ENCODE measurements at regions not wholly inside any gene's neighbourhood (a gene's known extent, or its start where the extent isn't known, plus 50 kb on each side); places are given as distances from the start of the nearest gene placed in this dataset.

DNA sequence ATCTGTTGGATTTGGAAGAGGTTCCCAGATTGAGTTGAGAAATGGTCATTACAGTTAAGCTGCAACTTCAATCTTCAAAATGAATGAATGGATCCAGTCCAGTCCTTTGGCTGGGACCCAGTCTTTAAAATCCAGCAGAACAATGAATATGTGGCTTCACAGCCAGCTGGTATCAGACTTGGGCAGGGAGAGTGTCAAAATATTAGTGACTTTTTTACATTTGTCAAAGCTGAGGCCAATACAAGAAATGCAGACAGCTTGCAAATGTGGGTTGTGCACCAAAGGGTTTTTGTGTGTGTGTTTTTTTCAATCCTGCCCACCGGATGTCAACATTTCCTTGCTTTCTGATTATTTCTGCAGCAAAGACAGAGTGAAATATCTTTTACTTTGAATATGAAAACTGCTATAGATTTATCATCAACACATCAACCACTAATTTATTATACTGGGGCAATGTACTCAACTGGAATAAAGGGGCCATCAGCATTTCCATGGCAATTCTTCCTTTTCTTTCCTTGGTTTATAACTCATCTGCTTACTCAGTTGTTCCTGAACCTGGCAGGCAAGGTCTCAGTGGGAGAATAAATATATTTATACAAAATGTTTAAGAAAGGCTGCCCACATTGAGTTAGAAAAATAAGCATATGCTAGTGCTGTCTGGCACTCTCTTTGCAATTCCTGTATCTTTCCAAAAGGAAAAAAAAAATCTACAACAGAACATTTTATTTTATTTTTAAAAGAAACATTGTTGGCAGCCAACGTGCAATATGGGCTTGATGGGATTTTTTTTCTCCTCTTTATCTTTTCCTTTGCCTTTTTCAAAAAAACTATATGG is 491.6 kb upstream of the C1orf87 start:
- intact Hi-C loops (cut with DNase I), result loop anchor here (10.0 kb wide), 1 partner anchor 480 kb away; no protein-coding TSS in a partner anchor
- Histone ChIP-seq H3K36me3 (no peaks in the 10 kb centered on the region), H3K27me3 (no peaks in the 10 kb centered on the region), H3K9me3 (no peaks in the 10 kb centered on the region), H3K4me3 (no peak overlapping the region), H3K27ac (peak overlapping the region; percentile 12 to 21), H3K4me1 (peaks cover 5 to 19% of the 10 kb centered on the region in 2 donors)
- no peak for DNase-seq (ENCODE audit: low spot score in 2 of 2)
- TF ChIP-seq, protein P1, sequence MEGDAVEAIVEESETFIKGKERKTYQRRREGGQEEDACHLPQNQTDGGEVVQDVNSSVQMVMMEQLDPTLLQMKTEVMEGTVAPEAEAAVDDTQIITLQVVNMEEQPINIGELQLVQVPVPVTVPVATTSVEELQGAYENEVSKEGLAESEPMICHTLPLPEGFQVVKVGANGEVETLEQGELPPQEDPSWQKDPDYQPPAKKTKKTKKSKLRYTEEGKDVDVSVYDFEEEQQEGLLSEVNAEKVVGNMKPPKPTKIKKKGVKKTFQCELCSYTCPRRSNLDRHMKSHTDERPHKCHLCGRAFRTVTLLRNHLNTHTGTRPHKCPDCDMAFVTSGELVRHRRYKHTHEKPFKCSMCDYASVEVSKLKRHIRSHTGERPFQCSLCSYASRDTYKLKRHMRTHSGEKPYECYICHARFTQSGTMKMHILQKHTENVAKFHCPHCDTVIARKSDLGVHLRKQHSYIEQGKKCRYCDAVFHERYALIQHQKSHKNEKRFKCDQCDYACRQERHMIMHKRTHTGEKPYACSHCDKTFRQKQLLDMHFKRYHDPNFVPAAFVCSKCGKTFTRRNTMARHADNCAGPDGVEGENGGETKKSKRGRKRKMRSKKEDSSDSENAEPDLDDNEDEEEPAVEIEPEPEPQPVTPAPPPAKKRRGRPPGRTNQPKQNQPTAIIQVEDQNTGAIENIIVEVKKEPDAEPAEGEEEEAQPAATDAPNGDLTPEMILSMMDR (IDR thresholded peaks at IDR 0.05), result no peak

DNA sequence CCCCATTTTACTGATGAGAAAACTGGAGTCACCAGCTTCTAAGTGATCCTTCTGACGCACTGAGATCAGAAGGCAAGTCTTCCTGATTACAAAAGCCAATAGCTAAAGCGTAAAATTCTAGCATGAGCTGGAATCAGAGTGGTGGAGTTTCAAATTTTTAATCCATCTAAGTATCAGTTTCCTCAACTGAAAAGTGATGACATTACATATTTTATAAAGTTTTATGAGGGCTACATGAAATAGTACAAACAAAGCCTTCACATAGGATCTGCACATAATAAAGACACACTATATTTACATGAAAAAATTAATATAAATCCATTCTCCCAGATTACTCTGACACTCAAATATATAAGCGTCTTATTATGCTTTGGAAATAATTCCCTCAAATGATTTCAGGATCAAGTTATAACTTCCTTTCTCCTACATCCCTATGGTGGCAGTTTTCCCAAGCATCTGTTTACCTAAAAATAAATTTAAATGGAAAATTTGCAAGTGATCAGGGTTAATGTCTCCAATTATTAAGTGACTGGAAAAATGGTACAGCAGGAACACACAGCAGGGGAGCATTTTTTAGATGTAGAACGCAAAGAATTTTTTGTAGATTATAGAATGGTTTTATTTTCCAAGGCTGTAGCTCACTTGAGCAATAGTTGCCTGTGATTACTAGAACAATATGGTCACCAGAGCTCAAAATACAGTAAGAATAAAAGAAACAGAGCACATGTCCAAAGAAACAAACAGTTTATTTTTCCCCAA is 490.4 kb upstream of the C1orf87 start:
- intact Hi-C loops (cut with DNase I), result loop anchor here (10.0 kb wide), 1 partner anchor 481 kb away; no protein-coding TSS in a partner anchor
- peaks cover 5 to 19% of the 10 kb centered on the region in 2 donors for H3K4me1 ChIP-seq
- H3K27me3 ChIP-seq, result no peaks in the 10 kb centered on the region
- TF ChIP-seq, protein P1 (IDR thresholded peaks at IDR 0.05), result no peak
- DNase-seq (ENCODE audit: low spot score in 2 of 2), result no peak
- H3K27ac ChIP-seq, result peak overlapping the region in 1 of 2 donors; percentile 21
- H3K4me3 ChIP-seq, result no peak overlapping the region
- H3K9me3 ChIP-seq, result no peaks in the 10 kb centered on the region
- H3K36me3 ChIP-seq, result no peaks in the 10 kb centered on the region

DNA sequence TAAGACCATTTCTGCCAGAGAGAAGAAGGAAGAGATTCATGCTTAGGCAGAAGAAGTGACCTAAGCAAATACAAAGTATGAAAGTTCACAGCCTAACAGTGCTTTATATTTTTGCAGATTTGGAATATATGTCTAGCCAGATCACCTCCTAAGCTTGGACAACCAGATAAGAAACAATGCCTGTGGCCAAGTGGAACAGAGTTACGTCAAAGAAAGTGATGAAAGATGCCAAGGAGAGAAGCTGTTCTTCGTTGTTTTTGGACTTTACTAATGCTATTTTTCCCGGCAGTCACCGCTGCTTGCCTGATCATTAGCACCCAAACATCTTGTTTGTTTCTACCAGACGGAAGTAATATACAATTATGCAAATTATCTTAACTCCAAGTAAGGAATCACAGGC is 489.2 kb upstream of the C1orf87 start:
- intact Hi-C loops (cut with DNase I), result loop anchor here (10.0 kb wide), 1 partner anchor 482 kb away; no protein-coding TSS in a partner anchor
- Histone ChIP-seq H3K4me3 (no peak overlapping the region), H3K4me1 (peaks cover 5 to 19% of the 10 kb centered on the region in 2 donors), H3K9me3 (no peaks in the 10 kb centered on the region), H3K27me3 (no peaks in the 10 kb centered on the region), H3K27ac (peak overlapping the region in 1 of 2 donors; percentile 28), H3K36me3 (no peaks in the 10 kb centered on the region)
- DNase-seq (ENCODE audit: low spot score in 2 of 2), result no peak
- TF ChIP-seq, protein P1 (IDR thresholded peaks at IDR 0.05), result no peak

DNA sequence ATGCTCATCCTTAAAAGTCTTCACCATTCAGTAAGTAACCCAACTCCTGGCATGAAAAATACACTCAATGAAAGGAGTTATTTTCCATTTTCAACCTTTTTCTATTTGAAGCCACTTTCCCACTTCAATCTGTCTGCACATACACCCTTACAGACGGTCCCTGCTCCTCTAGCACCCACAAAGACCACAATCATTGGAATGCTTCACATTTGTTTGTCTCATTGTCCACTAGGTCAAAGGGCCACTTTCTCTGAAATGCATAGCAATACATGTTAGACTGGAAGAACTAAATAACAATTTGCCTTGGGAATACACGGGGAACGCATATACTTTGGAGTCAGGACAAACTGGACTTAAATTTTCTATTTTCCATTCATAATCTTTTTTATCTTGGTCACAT is 487.1 kb upstream of the C1orf87 start:
- H3K9me3 ChIP-seq, result no peaks in the 10 kb centered on the region
- TF ChIP-seq, protein P1 (IDR thresholded peaks at IDR 0.05), result no peak
- DNase-seq (ENCODE audit: low spot score in 2 of 2), result no peak
- H3K4me1 ChIP-seq, result peaks cover 5 to 19% of the 10 kb centered on the region in 2 donors
- H3K4me3 ChIP-seq, result no peak overlapping the region
- intact Hi-C loops (cut with DNase I), result loop anchor here (10.0 kb wide), 1 partner anchor 484 kb away; no protein-coding TSS in a partner anchor
- no peaks in the 10 kb centered on the region for H3K27me3 ChIP-seq
- H3K27ac ChIP-seq, result no peak overlapping the region
- no peaks in the 10 kb centered on the region for H3K36me3 ChIP-seq

DNA sequence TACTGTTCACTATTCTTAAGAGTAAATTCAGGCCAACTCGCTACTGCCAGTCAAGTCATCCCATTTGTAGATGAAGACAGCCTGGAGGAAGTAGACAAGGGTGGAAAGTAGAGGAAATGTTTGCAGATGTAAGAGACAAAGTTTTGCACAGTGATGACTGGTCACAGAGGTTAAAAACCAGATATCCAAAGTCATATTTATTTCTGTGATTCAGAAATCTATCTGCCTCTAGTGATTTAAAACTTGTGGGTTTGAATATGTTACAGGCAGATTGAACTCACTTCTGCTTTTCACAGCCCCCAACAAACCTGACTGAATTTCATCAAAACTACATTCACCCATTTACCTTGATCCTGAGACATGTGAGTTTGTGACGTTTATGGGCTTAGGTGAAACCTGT is 484.7 kb upstream of the C1orf87 start:
- H3K4me1 ChIP-seq, result peaks cover 0 to 4% of the 10 kb centered on the region in 2 donors
- H3K36me3 ChIP-seq, result no peaks in the 10 kb centered on the region
- no peak overlapping the region for H3K27ac ChIP-seq
- intact Hi-C loops (cut with DNase I), result no loop called here
- H3K27me3 ChIP-seq, result no peaks in the 10 kb centered on the region
- DNase-seq (ENCODE audit: low spot score in 2 of 2), result no peak
- H3K4me3 ChIP-seq, result no peak overlapping the region
- TF ChIP-seq, protein P1 (IDR thresholded peaks at IDR 0.05), result no peak
- no peaks in the 10 kb centered on the region for H3K9me3 ChIP-seq
